ENCODE measurements at regions not wholly inside any gene's neighbourhood (a gene's known extent, or its start where the extent isn't known, plus 50 kb on each side); places are given as distances from the start of the nearest gene placed in this dataset.

DNA sequence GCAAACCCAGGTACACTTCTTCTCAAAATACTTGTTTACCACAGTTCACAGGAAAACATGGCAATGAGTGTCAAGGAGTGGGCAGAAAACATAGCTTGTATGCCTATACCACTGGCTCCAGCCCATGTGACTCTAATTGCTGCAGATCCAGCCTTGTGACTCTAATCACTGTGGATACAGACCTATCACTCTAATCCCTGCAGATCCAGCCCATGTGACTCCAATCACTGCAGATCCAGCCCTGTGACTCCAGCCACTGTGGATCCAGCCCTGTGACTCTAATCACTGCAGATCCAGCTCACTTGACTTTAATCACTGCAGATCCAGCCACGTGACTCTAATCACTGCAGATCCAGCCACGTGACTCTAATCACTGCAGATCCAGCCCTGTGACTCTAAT is 366.3 kb upstream of the IRX4 start:
- TF ChIP-seq, protein P1, sequence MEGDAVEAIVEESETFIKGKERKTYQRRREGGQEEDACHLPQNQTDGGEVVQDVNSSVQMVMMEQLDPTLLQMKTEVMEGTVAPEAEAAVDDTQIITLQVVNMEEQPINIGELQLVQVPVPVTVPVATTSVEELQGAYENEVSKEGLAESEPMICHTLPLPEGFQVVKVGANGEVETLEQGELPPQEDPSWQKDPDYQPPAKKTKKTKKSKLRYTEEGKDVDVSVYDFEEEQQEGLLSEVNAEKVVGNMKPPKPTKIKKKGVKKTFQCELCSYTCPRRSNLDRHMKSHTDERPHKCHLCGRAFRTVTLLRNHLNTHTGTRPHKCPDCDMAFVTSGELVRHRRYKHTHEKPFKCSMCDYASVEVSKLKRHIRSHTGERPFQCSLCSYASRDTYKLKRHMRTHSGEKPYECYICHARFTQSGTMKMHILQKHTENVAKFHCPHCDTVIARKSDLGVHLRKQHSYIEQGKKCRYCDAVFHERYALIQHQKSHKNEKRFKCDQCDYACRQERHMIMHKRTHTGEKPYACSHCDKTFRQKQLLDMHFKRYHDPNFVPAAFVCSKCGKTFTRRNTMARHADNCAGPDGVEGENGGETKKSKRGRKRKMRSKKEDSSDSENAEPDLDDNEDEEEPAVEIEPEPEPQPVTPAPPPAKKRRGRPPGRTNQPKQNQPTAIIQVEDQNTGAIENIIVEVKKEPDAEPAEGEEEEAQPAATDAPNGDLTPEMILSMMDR (IDR thresholded peaks at IDR 0.05): no peak
- TF ChIP-seq ZFX (IDR thresholded peaks at IDR 0.05; ENCODE audit: borderline replicate concordance): no peak
